ENCODE measurements at regions not wholly inside any gene's neighbourhood (a gene's known extent, or its start where the extent isn't known, plus 50 kb on each side); places are given as distances from the start of the nearest gene placed in this dataset.

- no peak for DNase-seq (ENCODE audit: low read depth in 4 of 4, low spot score in 3 of 4)
These were observed 532.7 kb upstream of the FAT3 start for GRCh38 chr11:91691872-91692271.

GRCh38 chr11:91688672-91689071, 535.9 kb upstream of the FAT3 start:
- no peak for DNase-seq (ENCODE audit: low read depth in 4 of 4, low spot score in 3 of 4)

GRCh38 chr11:91686700-91687099, 537.9 kb upstream of the FAT3 start:
- no peak for DNase-seq (ENCODE audit: low read depth in 4 of 4, low spot score in 3 of 4)

GRCh38 chr11:91686281-91686680, 538.3 kb upstream of the FAT3 start:
- no peak for DNase-seq (ENCODE audit: low read depth in 4 of 4, low spot score in 3 of 4)

GRCh38 chr11:91673705-91674104, 550.9 kb upstream of the FAT3 start:
- no peak for DNase-seq (ENCODE audit: low read depth in 4 of 4, low spot score in 3 of 4)

GRCh38 chr11:91664521-91664920, 560.1 kb upstream of the FAT3 start:
- no peak for DNase-seq (ENCODE audit: low read depth in 4 of 4, low spot score in 3 of 4)

- DNase-seq (ENCODE audit: low read depth in 4 of 4, low spot score in 3 of 4), result no peak
These were observed 564.6 kb upstream of the FAT3 start for GRCh38 chr11:91660036-91660435.

- DNase-seq (ENCODE audit: low read depth in 4 of 4, low spot score in 3 of 4), result no peak
These were observed 569.9 kb upstream of the FAT3 start for GRCh38 chr11:91654686-91655085.

GRCh38 chr11:91653079-91653754, 571.4 kb upstream of the FAT3 start:
- DNase-seq (ENCODE audit: low read depth in 4 of 4, low spot score in 3 of 4), result no peak

- DNase-seq (ENCODE audit: low read depth in 4 of 4, low spot score in 3 of 4), result no peak
These were observed 573.8 kb upstream of the FAT3 start for GRCh38 chr11:91650802-91651201.

- DNase-seq (ENCODE audit: low read depth in 4 of 4, low spot score in 3 of 4), result no peak
These were observed 583.5 kb upstream of the FAT3 start for GRCh38 chr11:91641153-91641552.

- DNase-seq (ENCODE audit: low read depth in 4 of 4, low spot score in 3 of 4), result no peak
These were observed 585.3 kb upstream of the FAT3 start for GRCh38 chr11:91639359-91639758.

- no peak for DNase-seq (ENCODE audit: low read depth in 4 of 4, low spot score in 3 of 4)
These were observed 593.5 kb upstream of the FAT3 start for GRCh38 chr11:91630916-91631673.

GRCh38 chr11:91625495-91625894, 599.1 kb upstream of the FAT3 start:
- no peak for DNase-seq (ENCODE audit: low read depth in 4 of 4, low spot score in 3 of 4)

GRCh38 chr11:91624021-91624420, 600.6 kb upstream of the FAT3 start:
- DNase-seq (ENCODE audit: low read depth in 4 of 4, low spot score in 3 of 4), result no peak

GRCh38 chr11:91608677-91609076, 615.9 kb upstream of the FAT3 start:
- no peak for DNase-seq (ENCODE audit: low read depth in 4 of 4, low spot score in 3 of 4)

GRCh38 chr11:91596111-91596510, 628.5 kb upstream of the FAT3 start:
- DNase-seq (ENCODE audit: low read depth in 4 of 4, low spot score in 3 of 4), result no peak

- no peak for DNase-seq (ENCODE audit: low read depth in 4 of 4, low spot score in 3 of 4)
These were observed 633.6 kb upstream of the FAT3 start for GRCh38 chr11:91591021-91591420.

- DNase-seq (ENCODE audit: low read depth in 4 of 4, low spot score in 3 of 4), result no peak
These were observed 637.5 kb upstream of the FAT3 start for GRCh38 chr11:91587131-91587530.

- no peak for DNase-seq (ENCODE audit: low read depth in 4 of 4, low spot score in 3 of 4)
These were observed 639.4 kb upstream of the FAT3 start for GRCh38 chr11:91585035-91585801.

- DNase-seq (ENCODE audit: low read depth in 4 of 4, low spot score in 3 of 4), result no peak
These were observed 661.4 kb upstream of the FAT3 start for GRCh38 chr11:91563176-91563575.

GRCh38 chr11:91560434-91560833, 664.2 kb upstream of the FAT3 start:
- no peak for DNase-seq (ENCODE audit: low read depth in 4 of 4, low spot score in 3 of 4)

Measured in left renal pelvis (tissue), 4 donors.